Small intestine (tissue), 7 donors: ENCODE measurements at regions not wholly inside any gene's neighbourhood (a gene's known extent, or its start where the extent isn't known, plus 50 kb on each side); places are given as distances from the start of the nearest gene placed in this dataset.
A peak's percentile ranks its signal among the peaks of the same experiment; 100 is the strongest.

Experiments
- DNase-seq, 2 donors: peaks; one replicate each; pipeline versions ENCODE4 v3.0.0 to v3.0.0-alpha.2; 2013
- FAIRE-seq: peaks from 2 replicates; lab custom pipeline; 2012; peaks lifted over from hg19 to GRCh38; lab: Jason Lieb, UNC
- H3K27ac ChIP-seq, 3 donors: one replicate each; pipeline ENCODE4 v1.5.1; 2013; ENCODE audit warnings: low read length in 2 of 3, mild to moderate bottlenecking in 2 of 3, control low read depth in 1 of 3, inconsistent platforms in 1 of 3, low read depth in 1 of 3, moderate library complexity in 1 of 3
- H3K27me3 ChIP-seq, 3 donors: one replicate each; pipeline ENCODE4 v1.6.1; 2013; ENCODE audit warnings: low read length in 3 of 3, inconsistent platforms in 1 of 3; ENCODE audit not compliant: control insufficient read depth in 3 of 3, insufficient read depth in 3 of 3
- H3K36me3 ChIP-seq, 3 donors: one replicate each; pipeline ENCODE4 v1.6.1; 2013; ENCODE audit warnings: low read length in 3 of 3, inconsistent platforms in 1 of 3, low read depth in 1 of 3, mild to moderate bottlenecking in 1 of 3, moderate library complexity in 1 of 3; ENCODE audit not compliant: control insufficient read depth in 3 of 3, insufficient read depth in 2 of 3
- H3K4me1 ChIP-seq, 3 donors: one replicate each; pipeline ENCODE4 v1.6.1; 2013; ENCODE audit warnings: low read length in 2 of 3, inconsistent platforms in 1 of 3, low read depth in 1 of 3, mild to moderate bottlenecking in 1 of 3, moderate library complexity in 1 of 3; ENCODE audit not compliant: control insufficient read depth in 3 of 3, insufficient read depth in 2 of 3
- H3K4me3 ChIP-seq, 3 donors: one replicate each; pipeline ENCODE4 v1.5.1; 2013; ENCODE audit warnings: low read length in 3 of 3, control low read depth in 1 of 3, inconsistent platforms in 1 of 3, low read depth in 1 of 3, mild to moderate bottlenecking in 1 of 3, moderate library complexity in 1 of 3
- H3K9me3 ChIP-seq, 2 donors: one replicate each; pipeline ENCODE4 v1.6.1; 2013; ENCODE audit warnings: low read depth in 1 of 2, low read length in 1 of 2; ENCODE audit not compliant: control insufficient read depth in 2 of 2, insufficient read depth in 1 of 2
- WGBS, 3 donors: extraction: QIAGEN DNeasy Blood & Tissue Kit; methylation state at CpG; one replicate each; pipeline ENCODE4 v1.1.7; 2013; 5-methylcytosine and 5-hydroxymethylcytosine counted together
- donor health status: healthy with polysubstance abuse.
- donor health status: control.
- donor health status: control.
- donor health status: Bipolar disorder and iron deficiency.
- donor health status: healthy.

DNA sequence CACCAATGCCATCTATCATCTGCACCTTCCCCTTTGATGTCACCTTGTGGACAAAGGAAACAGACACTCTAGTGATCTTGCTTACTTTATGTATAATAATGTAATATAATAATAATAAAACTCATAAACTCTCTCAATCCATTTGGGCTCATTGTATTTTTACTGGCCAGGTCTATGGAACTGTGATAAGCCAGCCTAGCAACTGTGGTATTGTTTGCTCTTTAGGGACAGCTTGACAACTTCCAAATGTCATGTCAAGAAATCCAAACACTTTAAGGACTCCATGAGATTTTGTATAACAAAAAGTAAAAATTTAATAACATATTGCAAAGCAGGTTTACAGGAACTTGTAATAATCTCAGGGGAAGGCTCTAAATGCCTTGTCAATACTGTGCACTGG, 1163.4 kb upstream of the TMPRSS15 start:
- Histone ChIP-seq H3K36me3 (no peaks in the 10 kb centered on the region), H3K9me3 (peaks cover 0 to 3% of the 10 kb centered on the region in 2 donors), H3K4me3 (no peak overlapping the region), H3K27me3 (no peaks in the 10 kb centered on the region), H3K27ac (no peak overlapping the region), H3K4me1 (no peaks in the 10 kb centered on the region)
- FAIRE-seq (no peak), DNase-seq (peak in 1 of 2 donors; percentile 6)

DNA sequence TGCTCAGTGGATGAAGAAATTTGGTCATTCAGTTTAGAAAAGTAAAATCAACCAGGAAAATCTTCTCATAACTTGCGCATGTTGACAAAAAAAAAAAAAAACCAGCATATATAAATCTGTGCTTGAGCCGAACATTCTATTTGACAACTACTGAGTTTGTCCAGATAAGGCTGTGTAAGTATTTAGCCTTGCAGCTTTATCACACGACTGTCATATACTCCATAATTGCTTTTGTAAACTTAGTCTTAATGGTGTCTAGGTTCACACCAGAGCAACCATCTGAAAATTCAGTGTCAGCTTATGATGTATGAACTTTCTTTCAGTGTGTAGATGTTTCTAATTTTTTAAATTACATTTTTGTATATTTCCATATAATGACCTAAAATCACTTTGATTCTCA, 1173.8 kb upstream of the TMPRSS15 start:
- H3K36me3 ChIP-seq: no peaks in the 10 kb centered on the region
- H3K27me3 ChIP-seq: no peaks in the 10 kb centered on the region
- FAIRE-seq (no peak), DNase-seq (peak; percentile 5 to 57)
- WGBS, 3 donors: 31 to 37% (median 36%) methylated on average over 3 of the region's 3 CpGs
- H3K4me3 ChIP-seq: no peak overlapping the region
- H3K4me1 ChIP-seq: no peaks in the 10 kb centered on the region
- peaks cover 0 to 2% of the 10 kb centered on the region in 2 donors for H3K9me3 ChIP-seq
- no peak overlapping the region for H3K27ac ChIP-seq

DNA sequence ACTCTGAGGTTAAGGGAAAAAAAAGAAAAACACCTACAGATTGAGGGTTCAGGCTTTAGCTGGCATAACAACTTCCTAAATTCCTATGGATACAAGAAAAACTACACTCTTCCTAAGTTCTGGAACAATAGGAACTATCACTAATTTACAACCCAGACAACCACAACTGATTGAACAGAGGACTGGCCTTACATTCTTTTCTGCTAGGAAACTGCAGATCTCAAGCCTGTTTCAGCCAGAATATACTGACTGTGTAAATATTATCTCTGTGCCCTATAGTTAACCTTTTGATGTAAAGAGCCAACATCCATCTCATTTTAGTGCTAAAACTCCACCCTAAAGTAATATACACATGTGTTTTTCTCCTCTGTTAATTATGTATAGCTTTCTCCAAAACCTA, 1186.5 kb upstream of the TMPRSS15 start:
- DNase-seq: peak in 1 of 2 donors; percentile 38
- no peaks in the 10 kb centered on the region for H3K36me3 ChIP-seq
- no peaks in the 10 kb centered on the region for H3K9me3 ChIP-seq
- H3K4me3 ChIP-seq: no peak overlapping the region
- FAIRE-seq: no peak
- no peaks in the 10 kb centered on the region for H3K27me3 ChIP-seq
- H3K27ac ChIP-seq: no peak overlapping the region
- H3K4me1 ChIP-seq: peaks cover 0 to 10% (median 0%) of the 10 kb centered on the region in 3 donors

DNA sequence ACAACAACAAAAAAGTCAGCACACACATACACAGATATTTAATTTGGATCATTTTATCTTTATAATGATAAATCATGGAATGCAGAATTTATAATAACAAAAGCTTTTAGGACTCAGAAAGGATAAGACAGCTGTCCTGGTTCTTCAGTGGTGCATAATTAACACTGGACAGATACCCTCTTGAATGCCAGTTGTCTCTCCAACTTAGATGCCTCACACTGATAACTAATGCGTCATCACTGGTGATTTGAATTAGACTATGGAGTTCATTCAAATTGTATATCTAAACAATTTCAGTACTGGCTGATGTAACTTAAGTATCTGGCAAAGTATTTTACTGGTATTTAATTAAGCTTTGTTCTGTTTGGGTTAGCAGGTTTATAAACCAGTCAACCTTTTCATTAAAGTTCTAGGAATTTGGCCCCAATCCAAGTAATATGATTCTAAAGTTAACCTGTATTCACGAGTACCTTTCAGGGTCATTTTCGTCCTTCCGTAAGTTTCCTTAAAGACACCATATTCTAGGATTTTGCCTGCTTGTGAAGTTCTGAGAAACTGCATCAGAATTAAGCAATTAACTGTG, 1199.5 kb upstream of the TMPRSS15 start:
- H3K9me3 ChIP-seq: no peaks in the 10 kb centered on the region
- no peak for DNase-seq
- 79 to 82% (median 80%) methylated on average over 4 of the region's 4 CpGs for WGBS, 3 donors
- H3K27ac ChIP-seq: no peak overlapping the region
- no peaks in the 10 kb centered on the region for H3K4me1 ChIP-seq
- no peak overlapping the region for H3K4me3 ChIP-seq
- FAIRE-seq: no peak
- H3K36me3 ChIP-seq: no peaks in the 10 kb centered on the region
- no peaks in the 10 kb centered on the region for H3K27me3 ChIP-seq

DNA sequence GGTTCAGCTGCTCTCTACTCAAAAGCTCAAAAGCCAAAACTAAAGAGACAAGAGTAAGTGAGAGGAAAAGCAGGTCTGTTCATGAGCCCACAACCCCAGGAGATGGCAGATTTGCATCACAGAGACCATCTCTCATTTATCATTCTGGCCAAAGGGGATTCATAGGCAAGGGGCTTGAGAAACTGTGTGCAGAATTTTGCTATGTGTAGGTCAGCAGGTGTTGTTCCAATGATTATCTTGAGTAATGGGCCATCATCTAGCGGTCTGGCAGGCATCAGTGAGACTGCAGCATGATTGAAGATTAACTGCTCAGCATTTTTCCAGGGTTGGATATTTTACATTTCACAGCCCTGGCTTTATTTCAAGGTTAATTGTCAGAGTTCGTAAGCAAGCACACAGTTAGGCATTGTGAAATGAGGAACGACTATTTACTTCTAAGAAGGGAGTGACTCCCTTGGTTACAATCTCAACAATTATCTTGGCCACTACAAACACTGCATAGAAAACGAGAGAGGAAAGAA, 1204.6 kb upstream of the TMPRSS15 start:
- Histone ChIP-seq H3K27ac (no peak overlapping the region), H3K4me3 (no peak overlapping the region), H3K4me1 (no peaks in the 10 kb centered on the region), H3K9me3 (peaks cover 0 to 2% of the 10 kb centered on the region in 2 donors), H3K36me3 (no peaks in the 10 kb centered on the region), H3K27me3 (no peaks in the 10 kb centered on the region)
- WGBS, 3 donors: 6 to 28% (median 11%) methylated on average over 4 of the region's 4 CpGs
- FAIRE-seq: no peak
- peak in 1 of 2 donors; percentile 22 for DNase-seq

DNA sequence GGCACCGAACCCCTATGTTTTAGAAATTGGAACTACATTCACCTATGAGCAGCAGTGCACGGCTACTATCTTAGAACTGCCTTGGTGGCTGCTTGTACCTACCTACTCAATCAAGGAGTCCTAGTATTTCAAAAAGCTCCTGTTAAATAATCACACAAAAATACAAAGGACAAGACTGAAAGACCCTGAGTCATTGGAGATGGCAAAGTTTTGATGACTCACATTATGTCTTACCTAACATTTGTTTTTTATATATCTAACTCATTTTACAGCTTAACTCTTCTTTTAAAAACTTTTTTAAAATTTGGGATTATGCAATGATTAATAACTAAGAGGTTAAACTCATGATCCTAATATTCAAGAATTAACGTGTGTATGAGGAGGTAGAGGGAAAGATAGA, 1206.0 kb upstream of the TMPRSS15 start:
- FAIRE-seq (no peak), DNase-seq (no peak)
- H3K4me1 ChIP-seq: no peaks in the 10 kb centered on the region
- peaks cover 0 to 2% of the 10 kb centered on the region in 2 donors for H3K9me3 ChIP-seq
- no peaks in the 10 kb centered on the region for H3K36me3 ChIP-seq
- H3K27ac ChIP-seq: no peak overlapping the region
- no peaks in the 10 kb centered on the region for H3K27me3 ChIP-seq
- no peak overlapping the region for H3K4me3 ChIP-seq
- 71 to 87% (median 84%) methylated on average over 3 of the region's 3 CpGs for WGBS, 3 donors

DNA sequence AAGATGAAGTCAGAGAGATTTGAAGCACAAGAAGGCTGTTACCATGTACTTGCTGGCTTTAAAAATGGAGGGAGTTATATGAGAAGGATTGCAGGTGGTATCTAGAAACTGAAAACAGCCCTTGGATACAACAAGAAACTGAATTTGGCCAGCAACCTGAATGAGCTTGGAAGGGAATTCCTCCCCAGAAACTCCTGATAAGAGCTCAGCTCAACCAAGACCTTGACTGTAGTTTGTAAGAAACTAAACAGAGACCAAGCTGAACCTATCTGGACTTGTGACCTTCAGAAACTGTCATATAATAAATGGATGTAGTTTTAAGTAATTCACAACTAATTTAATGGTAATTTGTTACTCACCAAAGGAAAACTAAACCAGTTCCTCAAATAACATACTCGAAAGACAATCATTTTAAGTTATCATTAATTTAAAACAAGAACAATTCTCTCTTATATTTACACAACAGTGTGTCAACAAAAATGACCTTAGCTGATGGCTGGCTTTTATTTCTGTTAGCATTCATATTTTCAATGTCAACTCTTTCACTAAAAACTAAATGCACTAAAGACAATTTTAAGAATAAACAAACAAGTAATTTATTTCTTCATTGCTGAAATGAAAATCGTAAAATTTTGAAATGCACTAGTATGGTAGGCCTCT, 1218.4 kb upstream of the TMPRSS15 start:
- Histone ChIP-seq H3K27me3 (no peaks in the 10 kb centered on the region), H3K4me1 (no peaks in the 10 kb centered on the region), H3K9me3 (no peaks in the 10 kb centered on the region), H3K4me3 (no peak overlapping the region), H3K36me3 (no peaks in the 10 kb centered on the region), H3K27ac (peak overlapping the region in 1 of 3 donors; percentile 15)
- WGBS, 3 donors: 57 to 70% (median 69%) methylated on average over 2 of the region's 2 CpGs
- DNase-seq (peak in 1 of 2 donors; percentile 22), FAIRE-seq (no peak)

DNA sequence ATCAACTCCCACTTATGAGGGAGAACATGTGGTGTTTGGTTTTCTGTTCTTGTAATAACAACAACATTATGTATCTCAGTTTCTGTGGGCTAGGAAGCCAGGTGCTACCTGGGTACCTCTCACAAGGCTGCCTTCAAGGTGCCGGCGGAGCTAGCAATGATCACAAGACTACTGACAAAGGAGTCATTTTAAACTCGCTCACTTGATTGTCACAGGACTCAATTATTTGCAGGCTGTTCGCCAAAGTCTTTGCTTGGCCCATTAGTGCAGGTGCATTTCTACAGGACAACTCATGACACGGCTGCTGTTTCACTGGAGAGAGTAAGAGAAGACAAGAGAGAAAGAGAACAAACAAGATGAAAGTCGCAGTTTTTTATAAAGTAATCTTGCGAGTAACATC, 1237.4 kb upstream of the TMPRSS15 start:
- H3K27me3 ChIP-seq: no peaks in the 10 kb centered on the region
- WGBS, 3 donors: 57 to 87% (median 72%) methylated on average over 7 of the region's 7 CpGs
- no peak overlapping the region for H3K4me3 ChIP-seq
- H3K27ac ChIP-seq: no peak overlapping the region
- H3K9me3 ChIP-seq: no peaks in the 10 kb centered on the region
- no peaks in the 10 kb centered on the region for H3K36me3 ChIP-seq
- FAIRE-seq: no peak
- DNase-seq: no peak
- H3K4me1 ChIP-seq: no peaks in the 10 kb centered on the region
